ENCODE measurements at regions not wholly inside any gene's neighbourhood (a gene's known extent, or its start where the extent isn't known, plus 50 kb on each side); places are given as distances from the start of the nearest gene placed in this dataset.

DNA sequence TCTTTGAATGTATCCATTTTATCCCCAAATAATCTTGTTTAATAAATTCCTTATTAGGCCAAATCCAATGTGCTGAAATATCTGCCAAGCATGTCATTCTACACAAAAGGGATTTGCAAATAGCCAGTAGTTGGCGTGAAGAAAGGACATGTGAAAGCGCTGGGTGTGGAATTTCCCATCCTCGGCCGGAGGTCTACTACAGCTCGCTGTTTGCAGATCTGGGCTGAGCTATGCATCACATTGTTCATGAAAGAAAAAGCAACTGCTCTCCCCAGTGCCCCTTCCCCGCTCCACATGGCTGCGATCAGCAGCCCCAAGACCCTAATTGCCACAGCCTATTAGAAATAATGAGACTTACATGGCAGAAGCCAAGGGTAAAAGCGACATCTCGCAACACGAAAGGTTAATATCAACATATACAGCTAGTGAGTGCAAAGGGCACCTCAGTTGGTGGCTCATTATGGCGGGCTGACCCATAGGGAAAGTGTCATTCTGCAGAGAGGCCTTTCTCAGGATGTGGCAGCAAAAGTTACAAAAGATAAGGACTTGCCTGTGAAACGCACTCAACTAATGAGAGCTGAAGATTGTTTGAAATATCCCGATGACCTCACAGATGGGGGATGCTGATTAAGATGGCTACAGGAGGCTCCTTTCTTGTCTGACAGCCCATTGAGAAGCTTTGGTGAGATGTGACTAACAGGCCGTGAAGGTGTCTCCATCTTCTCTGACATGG, 126.9 kb upstream of the CYP1B1 start:
- DNase-seq: no peak

DNA sequence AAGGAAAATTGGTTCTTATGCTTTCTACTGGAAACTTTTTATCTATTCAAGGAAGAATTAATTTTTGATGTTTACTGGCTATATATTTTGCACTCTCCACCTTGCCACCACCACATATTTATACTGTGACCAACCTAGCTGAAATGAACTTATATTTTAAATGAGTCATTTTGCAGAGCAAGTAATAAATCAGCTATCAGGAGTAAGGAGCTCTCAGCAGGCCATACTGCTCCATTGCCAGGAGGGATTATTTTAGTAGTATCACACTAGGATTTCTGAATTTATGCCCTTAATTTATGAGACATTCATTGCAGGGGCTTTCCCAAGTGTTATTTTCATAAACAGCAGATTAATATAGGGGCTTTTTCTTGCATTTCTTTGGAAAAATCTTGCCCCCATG, 125.8 kb upstream of the CYP1B1 start:
- DNase-seq: no peak

DNA sequence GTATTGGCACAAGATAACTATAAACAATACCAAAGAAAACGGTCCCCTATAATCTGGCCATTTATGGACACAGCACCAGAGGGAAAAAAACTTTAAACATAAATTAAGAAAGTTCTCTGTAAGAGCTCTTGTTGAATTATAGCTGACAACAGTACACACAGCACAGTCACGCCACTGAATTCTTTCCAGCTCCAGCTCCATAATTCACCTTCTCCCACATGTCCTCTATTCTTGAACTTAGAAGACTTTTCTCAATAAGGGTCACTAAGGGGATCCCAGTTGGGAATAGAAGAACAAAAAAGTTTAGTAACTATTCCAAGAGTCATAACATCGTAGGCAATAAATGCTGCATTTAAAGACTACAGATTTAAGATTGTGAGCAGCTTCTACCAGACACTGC, 124.6 kb upstream of the CYP1B1 start:
- DNase-seq: no peak

DNA sequence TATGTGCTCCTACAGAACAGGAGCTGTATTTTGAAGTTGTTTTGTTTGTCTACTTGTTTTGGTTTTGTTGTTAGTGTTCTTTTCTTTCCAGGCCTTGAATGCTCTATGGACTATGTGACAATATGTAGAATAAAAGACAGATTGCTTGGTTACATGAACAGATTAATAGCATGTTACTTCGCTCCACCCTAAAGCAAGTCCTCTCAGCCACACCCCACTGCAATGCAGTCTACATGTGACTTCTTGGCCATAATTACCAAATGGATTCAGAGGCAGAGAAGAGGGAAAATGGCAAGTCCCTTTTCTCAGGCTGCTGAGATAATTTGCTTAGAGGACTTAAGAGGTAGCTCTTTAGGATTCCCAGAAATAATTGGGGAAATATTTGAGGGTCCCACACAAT, 123.2 kb upstream of the CYP1B1 start:
- no peak for DNase-seq

DNA sequence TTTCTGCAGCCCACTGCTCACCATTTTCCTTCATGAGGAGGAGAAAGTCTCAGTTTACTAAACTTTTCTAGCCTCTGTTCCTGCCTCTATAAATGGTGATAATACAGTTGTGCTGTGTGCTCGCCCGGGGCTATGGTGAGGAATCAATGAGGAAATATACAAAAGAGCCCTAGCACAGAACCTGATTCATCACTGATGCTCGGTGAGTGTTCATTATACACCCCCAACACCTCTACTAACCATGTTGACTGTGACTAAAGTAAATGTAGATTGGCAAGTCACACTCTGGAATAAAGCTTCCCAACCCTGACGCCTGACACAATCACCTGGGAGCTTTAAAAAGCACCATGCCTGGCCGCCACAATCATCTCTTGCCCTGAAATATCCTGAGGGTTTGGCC, 118.8 kb upstream of the CYP1B1 start:
- no peak for DNase-seq

DNA sequence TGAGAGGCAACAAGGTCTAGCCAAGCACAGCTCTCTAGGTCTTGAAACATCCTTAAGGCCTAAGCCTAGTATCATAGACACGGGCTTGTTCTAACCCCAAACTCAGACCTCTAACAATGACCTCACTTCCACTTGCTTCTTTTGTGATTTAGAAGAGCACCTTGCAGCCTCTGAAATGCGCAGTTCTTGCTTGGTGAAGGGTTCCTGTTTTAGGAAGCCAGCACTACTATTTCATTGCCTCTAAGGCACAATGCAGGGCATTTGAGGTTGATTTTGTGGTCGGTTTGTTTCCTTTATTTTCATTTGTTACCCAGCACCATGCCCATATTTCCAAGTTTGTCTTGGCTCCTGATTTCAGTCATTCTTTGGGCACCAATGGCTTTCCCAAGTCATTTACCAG, 117.0 kb upstream of the CYP1B1 start:
- no peak for DNase-seq

DNA sequence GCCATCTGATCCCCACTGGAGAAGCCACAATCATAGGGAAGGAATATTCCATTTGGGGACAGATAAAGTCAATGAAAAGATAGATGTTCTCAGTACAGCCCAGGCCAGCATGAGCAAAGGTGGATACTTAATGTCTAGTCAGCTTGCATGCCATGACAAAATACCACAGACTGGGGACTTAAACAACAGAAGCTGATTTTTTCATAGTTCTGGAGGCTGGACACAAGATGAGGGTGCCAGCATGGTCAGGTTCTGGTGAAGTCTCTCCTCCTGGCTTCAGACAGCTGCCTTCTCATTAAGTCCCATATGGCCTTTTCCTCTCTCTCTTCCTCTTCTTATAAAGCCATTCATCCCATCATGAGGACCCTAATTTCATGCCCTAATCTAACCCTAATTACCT, 116.1 kb upstream of the CYP1B1 start:
- no peak for DNase-seq

DNA sequence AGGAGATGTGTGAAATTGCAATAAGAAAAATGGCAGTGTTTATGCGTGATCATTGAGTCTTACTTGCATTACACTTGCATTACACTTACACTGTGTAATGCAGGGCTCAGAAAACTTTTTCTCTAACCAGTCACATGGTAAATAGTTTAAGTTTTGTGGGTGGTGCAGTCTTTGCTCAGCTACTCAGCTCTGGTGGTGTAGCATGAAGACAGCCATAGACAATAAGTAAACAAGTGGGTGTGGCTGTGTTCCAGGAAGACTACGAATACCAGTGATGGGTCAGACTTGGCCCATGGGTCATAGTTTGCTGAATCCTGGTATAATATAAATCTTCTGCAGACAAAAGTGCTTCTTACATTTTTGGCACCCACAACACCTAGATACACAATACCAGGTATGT, 115.6 kb upstream of the CYP1B1 start:
- no peak for DNase-seq

DNA sequence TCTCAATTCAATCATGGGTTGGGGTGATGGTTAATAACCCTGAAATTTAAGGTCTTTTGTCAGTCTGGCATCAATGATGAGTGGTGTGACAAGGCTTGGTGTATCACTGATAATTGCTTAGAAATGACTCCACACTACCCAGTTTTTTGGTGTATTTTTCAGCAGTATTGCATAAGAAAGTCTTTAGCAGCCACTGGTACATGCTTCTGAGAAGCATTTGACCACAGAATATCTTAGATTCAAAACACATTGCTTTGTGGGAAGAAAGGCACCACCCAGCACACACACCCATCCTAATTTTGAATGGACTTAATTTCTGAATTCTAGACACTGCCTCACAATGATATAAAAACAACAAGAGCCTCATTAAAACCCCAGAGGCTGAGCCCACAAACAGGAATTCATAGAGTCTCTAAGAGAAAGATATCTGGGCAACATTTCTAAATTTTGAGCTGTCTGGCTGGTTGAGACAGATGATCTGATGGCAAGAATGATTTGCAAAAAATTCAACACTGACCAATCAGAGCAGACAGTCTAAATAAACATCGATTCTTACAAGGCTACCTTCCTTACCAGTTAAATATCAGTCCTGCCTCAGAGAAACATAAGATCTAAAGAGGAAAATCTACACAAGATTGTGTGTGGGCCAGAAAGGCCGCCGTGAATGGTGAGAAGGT, 114.7 kb upstream of the CYP1B1 start:
- no peak for DNase-seq

DNA sequence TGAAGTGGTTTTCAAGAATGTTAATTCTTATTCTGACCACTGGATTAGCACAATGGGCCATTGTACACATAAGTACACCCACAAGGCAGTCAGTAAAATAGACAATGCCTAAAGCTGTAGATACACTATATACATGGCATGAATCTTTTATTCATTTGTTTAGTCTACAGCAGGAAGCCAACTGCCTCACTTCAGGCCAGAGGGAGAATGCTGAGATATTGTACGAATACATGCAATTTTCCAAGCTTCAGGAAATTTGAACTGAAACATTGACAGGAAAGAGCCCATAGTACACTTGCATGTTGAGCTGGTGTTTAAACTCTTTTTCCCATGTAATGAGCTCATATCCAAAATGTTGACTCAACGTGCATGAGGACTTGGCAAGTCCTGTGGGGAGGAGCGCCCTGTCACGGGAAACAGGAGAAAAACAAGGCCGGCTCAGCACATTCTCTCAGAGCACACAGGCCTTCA, 111.6 kb upstream of the CYP1B1 start:
- DNase-seq: no peak

DNA sequence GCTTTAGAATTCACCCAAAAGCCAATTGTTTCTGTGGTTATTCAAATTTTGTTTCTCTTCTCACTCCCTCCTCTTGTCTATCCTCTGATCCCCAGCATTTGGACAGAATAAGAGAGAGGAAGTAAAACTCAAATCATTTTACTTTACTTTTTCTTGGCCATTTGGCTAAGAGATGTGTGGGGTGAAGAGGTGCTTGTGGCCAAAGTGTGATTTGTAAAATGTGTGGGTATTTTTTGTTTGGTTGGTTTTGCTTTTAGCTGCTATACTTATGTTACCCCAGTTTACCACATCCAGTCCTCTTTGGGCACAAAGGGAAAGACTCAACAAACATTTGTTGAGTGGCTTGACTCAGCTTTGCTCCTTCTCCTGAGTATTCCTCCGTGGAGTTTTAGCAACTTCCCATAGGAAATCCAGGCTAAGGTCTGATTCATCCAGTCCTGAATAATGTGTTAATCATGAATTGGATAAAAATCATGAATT, 109.1 kb upstream of the CYP1B1 start:
- DNase-seq: no peak

DNA sequence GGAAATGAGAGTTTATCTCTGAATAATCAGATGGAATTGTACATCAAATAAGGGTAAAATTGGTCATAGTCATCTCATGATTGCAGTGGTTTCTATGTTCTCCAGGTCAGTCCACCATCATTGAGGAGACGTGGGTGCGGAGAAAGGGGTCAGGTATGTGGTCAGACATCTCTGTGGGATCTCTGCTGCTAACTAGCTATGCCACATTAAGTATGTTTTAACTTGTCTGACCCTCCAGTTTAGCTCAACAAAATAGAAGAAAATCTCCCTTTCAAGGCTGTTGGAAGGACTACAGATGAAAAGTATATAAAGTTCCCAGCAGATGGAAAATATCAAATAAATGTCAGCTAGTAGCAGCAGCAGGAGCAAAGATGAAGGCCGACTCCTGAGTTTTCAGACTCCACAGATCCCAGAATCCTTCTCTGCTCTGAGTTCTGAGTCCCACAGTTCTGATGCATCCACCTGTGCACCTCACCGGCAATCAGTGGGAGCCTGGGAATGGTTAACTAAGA, 106.6 kb upstream of the CYP1B1 start:
- no peak for DNase-seq

DNA sequence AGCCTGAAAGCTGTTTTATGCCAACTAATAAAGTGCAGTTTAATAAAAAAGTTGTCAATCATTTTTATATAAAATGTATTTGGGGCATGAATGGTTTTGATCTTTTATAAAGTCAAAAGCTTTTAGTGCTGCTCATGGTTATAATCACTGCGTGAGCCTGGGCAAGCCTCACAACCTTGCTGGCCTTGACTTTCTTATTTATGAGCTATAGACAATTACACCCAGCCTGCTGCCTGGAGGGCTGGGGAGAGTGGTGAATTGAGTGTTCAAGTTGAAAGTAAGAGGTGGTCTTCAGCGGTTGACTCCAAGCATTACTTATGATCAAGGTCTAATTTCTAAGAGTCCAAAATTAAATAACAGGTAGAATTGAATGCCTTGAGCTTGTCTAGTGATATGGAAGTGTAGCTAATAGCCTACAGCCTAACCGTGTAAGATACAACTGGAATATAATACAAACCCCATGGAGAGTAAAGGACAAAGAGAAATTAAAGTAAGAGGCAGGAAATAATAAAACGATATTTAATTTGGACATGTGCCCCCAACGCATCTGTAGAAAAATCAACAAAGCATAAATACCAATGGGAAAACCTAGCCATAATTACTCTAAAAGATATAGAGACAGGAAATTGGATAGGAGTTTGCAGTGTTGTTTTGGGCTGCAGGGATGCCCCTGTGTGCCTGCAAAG, 106.0 kb upstream of the CYP1B1 start:
- no peak for DNase-seq

DNA sequence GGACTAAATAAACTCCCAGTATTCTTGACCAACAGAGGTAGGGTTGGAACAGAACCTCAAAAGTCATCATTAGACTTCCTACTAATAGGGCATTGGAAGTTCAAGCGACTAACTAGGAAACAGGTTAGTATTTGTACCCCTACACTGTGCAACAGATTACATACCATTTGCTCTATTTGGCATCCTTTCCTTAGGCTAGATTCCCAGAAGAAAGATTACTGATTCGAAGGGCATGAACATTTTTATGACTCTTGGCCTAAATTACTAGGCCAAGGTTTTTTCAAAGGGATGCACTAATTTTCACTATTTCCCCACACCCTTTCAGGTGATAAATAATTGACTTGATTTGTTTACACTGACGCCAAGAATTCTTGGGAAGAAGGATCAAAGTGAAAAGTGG, 104.8 kb upstream of the CYP1B1 start:
- DNase-seq: no peak

DNA sequence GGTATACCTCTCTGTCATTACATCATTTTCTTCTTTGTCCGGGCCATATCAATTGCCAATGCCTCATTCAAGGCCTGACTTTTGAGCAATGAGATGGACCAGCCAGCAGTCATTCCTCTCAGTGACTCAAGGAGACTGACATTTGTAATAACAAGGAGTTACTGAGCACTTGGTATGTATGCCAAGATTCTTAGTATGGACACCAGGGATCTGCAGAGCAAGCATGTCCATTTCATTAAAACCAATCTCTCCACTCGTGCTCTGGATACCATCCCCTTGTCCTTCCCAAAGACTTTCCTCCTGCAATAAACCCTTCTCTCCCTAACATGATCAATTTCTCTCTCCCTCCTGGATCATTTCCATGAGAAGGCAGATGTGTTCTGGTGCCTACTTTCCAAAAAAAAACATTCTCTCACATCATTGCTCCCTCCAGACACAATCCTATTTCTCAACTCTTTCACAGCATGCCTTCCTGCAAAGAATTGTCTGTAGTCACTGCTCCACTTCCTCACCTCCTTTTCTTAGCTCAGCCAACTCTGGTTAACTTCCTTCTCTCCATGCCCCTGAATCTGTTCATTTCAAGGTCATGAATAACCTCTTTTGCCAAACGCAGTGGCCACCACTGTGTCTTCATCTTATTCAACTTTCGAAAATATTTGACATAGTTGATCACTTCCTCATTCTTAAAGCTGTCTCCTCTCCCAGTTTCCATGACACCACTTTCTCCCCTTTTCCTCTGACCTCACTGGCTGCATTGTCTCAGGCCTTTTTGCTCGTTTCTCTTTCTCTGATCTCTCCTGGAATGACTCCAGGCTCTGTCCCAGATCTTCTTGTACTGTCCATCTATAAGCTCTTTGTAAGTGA, 102.8 kb upstream of the CYP1B1 start:
- no peak for DNase-seq

DNA sequence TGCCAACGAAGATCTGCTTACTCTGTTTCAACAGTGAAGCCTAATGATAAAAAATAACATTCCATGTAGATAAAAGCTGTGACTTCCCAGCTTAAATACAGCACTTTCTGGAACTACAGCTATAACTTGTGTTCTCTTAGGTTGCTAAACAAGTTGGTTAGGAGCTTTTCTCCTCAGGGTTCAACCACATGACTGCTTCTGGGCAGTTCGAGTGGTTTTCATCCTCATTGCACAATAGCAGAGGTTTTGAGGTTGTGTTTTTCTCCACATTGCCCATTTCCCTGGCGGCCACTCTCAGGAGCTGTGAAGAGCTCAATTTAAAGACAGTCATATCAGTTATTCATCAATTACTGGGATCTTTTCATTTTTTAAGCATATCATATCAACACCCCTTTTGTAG, 102.2 kb upstream of the CYP1B1 start:
- no peak for DNase-seq

DNA sequence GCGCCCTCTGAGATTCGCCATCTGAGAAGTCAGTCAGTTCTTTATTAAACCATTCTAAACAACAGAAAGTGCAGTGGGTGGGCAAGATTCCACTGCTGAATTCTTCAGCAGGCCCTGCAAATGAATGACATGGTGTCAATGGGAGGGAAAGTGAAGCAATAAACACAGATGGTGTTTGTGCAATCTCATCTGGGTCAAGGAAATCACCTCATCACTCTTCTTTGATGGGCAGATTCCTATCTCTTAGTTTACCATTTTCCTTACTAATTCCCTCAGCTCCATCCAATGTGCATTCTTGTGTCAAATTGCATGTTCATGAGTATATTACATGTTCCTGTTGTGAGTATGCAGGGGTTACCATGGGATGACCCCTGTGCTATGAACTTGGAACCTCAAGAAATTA, 100.7 kb upstream of the CYP1B1 start:
- DNase-seq: no peak

DNA sequence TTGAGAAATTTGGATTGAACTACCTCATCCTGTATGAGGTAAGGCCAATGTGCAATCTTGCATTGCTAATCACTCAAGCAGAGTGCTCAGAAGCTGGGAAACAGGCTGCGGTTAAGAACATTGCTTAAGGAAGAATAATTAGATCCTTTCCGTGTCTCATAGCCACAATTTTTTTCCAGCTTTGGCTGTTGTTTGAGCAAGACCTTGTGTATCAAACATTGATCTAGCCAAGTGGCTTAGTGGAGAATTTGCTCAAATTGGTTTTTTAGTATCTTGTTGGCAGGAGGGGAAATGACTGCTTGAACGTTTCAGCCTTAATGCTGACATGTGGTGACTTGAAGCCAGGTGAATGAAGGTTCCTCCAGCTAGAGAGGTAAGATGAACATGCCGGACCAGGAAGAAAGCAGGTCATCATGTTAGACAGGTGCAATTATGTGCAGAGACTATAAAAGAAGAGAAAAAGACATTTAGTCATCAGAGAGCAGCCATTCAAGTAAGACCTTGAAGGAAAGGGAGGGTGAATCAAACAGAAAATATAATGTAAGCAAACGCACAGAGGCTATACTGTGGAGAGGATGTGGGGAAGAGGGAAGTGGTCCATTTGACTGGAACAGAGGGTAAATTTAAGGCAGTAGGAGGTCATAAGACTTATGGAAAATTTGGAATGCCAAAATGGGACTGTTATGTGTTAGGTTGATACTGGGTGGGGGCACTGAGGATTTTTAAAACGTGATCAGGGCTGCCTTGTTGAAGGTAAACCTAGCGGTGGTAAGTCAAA, 98.9 kb upstream of the CYP1B1 start:
- no peak for DNase-seq

DNA sequence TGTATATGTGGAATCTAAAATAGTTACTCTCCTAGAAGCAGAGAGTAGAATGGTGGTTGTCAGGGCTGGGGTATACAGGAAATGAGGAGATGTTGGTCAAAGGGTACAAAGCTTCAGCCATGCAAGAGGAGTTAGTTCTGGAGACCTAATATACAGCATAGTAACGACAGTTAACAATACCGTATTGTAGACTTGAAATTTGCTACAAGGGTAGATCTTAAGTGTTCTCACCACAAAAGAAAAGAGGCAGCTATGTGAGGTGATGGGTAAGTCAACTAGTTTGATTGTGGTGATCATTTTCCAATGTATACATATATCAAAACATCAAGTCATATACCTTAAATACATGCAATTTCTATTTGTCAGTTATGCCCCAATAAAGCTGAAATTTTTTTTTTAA, 98.2 kb upstream of the CYP1B1 start:
- no peak for DNase-seq

DNA sequence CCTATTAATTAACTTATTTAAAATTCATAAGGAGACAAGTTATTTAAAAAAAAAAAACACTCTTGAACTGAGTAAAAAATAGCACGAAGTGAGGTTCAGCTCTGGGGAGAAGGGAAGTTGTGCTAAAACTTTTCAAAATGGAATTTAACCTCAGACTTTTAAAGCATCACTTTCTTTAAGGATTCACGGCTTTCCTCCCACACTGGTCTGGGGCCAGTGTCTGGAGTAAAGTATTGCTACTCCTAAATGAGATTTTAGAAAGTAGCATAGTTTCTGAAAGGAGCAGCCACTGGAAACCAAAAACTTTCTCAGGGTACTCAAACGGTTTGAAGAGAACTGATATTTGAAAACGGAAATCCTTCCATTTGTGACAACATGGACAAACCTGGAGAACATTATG, 97.7 kb upstream of the CYP1B1 start:
- no peak for DNase-seq

DNA sequence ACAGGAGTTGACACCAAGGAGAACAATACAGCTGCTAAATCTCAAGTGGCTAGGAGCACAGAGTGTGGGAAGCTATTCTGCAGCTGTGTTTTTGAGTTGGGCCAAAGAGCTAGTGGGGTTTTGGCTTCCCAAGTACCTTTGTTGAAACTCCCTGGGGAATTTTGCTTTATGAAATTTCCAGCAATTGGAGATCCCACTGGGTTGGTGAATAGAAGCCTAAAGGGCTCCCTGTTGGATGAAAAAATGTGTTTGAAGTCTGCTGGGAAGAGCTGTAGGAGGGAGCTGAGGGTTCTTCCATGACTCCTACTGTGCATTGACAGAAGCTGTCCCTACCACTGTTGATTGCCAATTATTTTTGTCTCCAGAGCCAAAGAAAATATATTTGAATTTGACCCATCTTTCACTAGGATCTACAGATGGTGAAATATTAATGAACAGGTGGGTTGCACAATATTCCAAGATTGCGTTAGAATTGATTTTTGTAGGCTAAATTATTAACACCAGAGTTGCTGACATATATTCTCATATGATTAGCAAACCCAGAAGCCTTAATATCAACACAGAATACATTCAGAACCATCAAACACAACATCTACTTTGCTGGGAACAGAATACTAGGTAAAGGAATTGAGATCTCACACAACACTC, 95.4 kb upstream of the CYP1B1 start:
- no peak for DNase-seq
